ENCODE measurements at regions not wholly inside any gene's neighbourhood (a gene's known extent, or its start where the extent isn't known, plus 50 kb on each side); places are given as distances from the start of the nearest gene placed in this dataset.

- TF ChIP-seq RBBP5 (IDR thresholded peaks at IDR 0.05; ENCODE audit: borderline replicate concordance, low read depth, low read length) = no peak
- no peak for TF ChIP-seq MAX (IDR thresholded peaks at IDR 0.05)
- no peak for TF ChIP-seq TBP (IDR thresholded peaks at IDR 0.05; ENCODE audit: low read depth, low read length)
- TF ChIP-seq SIRT6 (IDR thresholded peaks at IDR 0.05; ENCODE audit: low read length) = no peak
- no peak for TF ChIP-seq CREB1 (IDR thresholded peaks at IDR 0.05)
- no peak for TF ChIP-seq SP4 (IDR thresholded peaks at IDR 0.05; ENCODE audit: low read length)
- no peak for TF ChIP-seq YY1 (IDR thresholded peaks at IDR 0.05; ENCODE audit: low read depth, low read length)
- TF ChIP-seq POLR2AphosphoS5 (IDR thresholded peaks at IDR 0.05; ENCODE audit: low read depth, low read length) = no peak
Measured at GRCh38 chr11:122393209-122393860, 262.2 kb upstream of the UBASH3B start (continued).

Measured in H1 (cell line).